ENCODE measurements at regions not wholly inside any gene's neighbourhood (a gene's known extent, or its start where the extent isn't known, plus 50 kb on each side); places are given as distances from the start of the nearest gene placed in this dataset.
"Not testable (repeated sequence)": the region's sequence is repeated elsewhere in the genome, so short reads cannot be mapped to it uniquely, and the experiment has no call there.

DNA sequence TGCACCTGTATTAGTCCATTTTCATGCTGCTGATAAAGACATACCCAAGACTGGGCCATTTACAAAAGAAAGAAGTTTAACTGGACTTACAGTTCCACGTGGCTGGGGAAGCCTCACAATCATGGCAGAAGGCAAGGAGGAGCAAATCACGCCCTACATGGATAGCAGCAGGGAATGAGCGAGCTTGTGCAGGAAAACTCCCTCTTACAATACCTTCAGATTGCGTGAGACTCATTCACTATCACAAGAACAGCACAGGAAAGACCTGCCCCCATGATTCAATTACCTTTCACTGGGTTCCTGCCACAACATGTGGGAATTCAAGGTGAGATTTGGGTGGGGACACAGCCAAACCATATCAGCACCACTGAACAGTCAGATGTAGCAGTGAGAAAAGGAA lies 137.4 kb downstream of the DACT1 start:
- H3K27ac ChIP-seq (ENCODE audit: low read length); H3K9ac ChIP-seq (ENCODE audit: low read depth, low read length); H3K4me3 ChIP-seq (ENCODE audit: low read length); H3K9me3 ChIP-seq (ENCODE audit: insufficient read depth, low read depth, low read length); H3K36me3 ChIP-seq (ENCODE audit: insufficient read depth, low read depth, low read length): not testable (repeated sequence)
- Histone ChIP-seq H3K4me1 (ENCODE audit: insufficient read depth, low read length) (peaks cover 16% of the 10 kb centered on the region; the same call in 1 of the 2 replicates), H3K27me3 (ENCODE audit: insufficient read depth, low read length) (peaks cover 15% of the 10 kb centered on the region; the same call in 1 of the 2 replicates)

DNA sequence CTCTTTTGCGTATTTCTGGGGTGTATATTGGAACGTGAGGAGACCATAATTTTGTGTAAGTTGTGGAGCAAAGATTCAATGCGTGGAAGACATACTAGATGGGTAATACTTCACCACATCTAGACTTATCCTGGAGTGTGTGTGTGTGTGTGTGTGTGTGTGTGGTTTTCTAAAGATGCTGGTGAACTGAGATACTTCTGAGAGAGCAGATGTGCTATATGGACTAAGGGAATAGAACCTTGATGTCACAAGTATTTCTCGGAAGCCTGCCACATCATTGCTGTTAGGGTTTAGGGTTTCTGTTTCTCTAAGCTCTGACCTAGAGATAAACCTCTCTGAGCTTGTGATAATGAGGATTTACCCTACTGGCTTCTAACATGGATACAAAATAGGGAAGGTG lies 138.8 kb downstream of the DACT1 start:
- Histone ChIP-seq H3K4me3 (ENCODE audit: low read length) (no peak overlapping the region), H3K27me3 (ENCODE audit: insufficient read depth, low read length) (peaks cover 1% of the 10 kb centered on the region; the same call in 1 of the 2 replicates), H3K27ac (ENCODE audit: low read length) (no peak overlapping the region), H3K9ac (ENCODE audit: low read depth, low read length) (no peak overlapping the region), H3K4me1 (ENCODE audit: insufficient read depth, low read length) (peaks cover 16% of the 10 kb centered on the region; the same call in 1 of the 2 replicates), H3K9me3 (ENCODE audit: insufficient read depth, low read depth, low read length) (no peaks in the 10 kb centered on the region), H3K36me3 (ENCODE audit: insufficient read depth, low read depth, low read length) (no peaks in the 10 kb centered on the region)

DNA sequence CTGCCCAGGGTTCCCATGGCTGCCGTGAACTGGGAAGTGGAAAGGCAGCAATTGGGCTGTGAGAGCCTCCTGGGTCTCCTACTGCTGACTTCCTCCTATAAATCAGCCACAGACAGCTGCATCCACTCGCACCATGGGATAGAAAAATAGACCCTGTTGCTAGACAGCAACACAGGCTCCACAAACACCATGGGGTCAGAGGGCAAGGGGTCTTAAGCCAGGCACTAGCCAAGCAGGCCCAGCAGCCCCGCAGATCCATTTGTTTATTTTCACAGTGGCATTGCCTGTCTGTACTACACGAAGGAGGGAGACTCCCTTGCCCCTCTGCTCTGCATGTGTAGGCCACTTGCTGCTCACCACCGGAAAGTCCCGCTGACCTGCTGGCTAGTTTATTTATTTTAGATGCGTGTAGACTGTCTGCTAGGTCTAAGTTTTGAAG lies 139.8 kb downstream of the DACT1 start:
- Histone ChIP-seq H3K4me3 (ENCODE audit: low read length) (no peak overlapping the region), H3K27ac (ENCODE audit: low read length) (no peak overlapping the region)

DNA sequence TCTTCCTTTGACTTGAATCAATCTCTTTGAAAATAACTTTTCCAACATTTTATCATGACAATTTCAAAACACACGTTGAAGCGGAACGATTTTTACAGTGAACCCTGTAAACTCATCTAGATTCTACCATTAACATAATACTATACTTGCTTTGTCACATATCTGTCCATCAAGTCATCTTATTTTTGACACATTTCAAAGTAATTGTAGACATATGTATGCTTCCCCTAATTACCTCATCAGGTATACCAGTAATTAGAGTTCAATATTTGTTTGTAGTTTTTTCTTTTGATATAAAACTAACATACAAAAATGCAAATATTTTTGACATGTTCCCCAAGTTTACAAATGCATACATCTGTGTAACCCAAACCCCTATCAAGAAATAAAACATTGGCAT lies 140.4 kb downstream of the DACT1 start:
- Histone ChIP-seq H3K4me3 (ENCODE audit: low read length) (no peak overlapping the region), H3K9ac (ENCODE audit: low read depth, low read length) (no peak overlapping the region), H3K27ac (ENCODE audit: low read length) (no peak overlapping the region), H3K27me3 (ENCODE audit: insufficient read depth, low read length) (no peaks in the 10 kb centered on the region), H3K4me1 (ENCODE audit: insufficient read depth, low read length) (peaks cover 9% of the 10 kb centered on the region; the same call in 1 of the 2 replicates), H3K36me3 (ENCODE audit: insufficient read depth, low read depth, low read length) (no peaks in the 10 kb centered on the region), H3K9me3 (ENCODE audit: insufficient read depth, low read depth, low read length) (no peaks in the 10 kb centered on the region)

More for the DNA sequence above, 139.8 kb downstream of the DACT1 start:
- Histone ChIP-seq H3K36me3 (ENCODE audit: insufficient read depth, low read depth, low read length) (no peaks in the 10 kb centered on the region), H3K9ac (ENCODE audit: low read depth, low read length) (no peak overlapping the region), H3K4me1 (ENCODE audit: insufficient read depth, low read length) (peaks cover 13% of the 10 kb centered on the region; the same call in 1 of the 2 replicates), H3K27me3 (ENCODE audit: insufficient read depth, low read length) (no peaks in the 10 kb centered on the region), H3K9me3 (ENCODE audit: insufficient read depth, low read depth, low read length) (no peaks in the 10 kb centered on the region)

DNA sequence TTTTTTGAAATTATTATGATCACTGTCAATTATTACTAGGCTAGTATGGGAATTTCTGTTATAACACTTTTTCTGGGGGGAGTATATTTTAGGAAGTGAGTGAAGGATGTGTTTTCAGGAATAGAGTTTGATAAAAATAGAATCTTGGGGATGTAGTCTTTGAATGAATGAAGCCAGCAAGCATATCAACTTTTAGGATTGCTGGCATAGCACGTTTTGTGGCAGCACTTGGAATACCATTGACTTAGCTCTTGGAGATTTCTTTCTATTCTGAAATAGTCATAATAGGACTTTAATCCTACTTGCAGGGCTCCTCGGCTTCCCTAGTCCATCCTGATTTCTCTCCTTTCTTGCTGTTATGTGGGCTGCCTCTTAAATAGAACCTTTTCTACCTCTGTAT lies 141.6 kb downstream of the DACT1 start:
- no peak overlapping the region for H3K27ac ChIP-seq (ENCODE audit: low read length)
- no peak overlapping the region for H3K9ac ChIP-seq (ENCODE audit: low read depth, low read length)
- no peak overlapping the region for H3K4me3 ChIP-seq (ENCODE audit: low read length)
- no peaks in the 10 kb centered on the region for H3K36me3 ChIP-seq (ENCODE audit: insufficient read depth, low read depth, low read length)
- no peaks in the 10 kb centered on the region for H3K9me3 ChIP-seq (ENCODE audit: insufficient read depth, low read depth, low read length)
- H3K4me1 ChIP-seq (ENCODE audit: insufficient read depth, low read length): 0 out of 2 replicates have a peak, but pooled peaks cover 2% of the 10 kb centered on the region
- H3K27me3 ChIP-seq (ENCODE audit: insufficient read depth, low read length): no peaks in the 10 kb centered on the region

DNA sequence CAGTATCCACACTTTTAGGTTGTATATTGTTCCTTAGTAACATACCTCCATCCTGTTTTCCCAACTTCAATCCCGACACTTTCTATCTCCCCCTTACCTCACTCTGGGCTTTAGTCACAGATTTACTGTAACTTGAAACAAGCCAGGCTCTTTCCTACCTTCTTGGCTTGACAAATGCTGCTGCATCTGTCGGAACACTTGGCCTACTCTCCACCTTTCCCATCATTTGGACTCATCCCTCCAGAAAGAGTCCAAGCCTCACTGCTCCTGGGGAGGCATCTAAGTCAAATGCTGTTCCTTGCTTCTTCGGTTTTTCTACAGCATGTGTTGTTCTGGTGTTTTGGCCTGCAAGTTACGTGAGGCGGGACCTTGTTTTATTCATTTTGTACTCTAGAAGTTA lies 142.4 kb downstream of the DACT1 start:
- Histone ChIP-seq H3K36me3 (ENCODE audit: insufficient read depth, low read depth, low read length) (no peaks in the 10 kb centered on the region), H3K27me3 (ENCODE audit: insufficient read depth, low read length) (no peaks in the 10 kb centered on the region), H3K27ac (ENCODE audit: low read length) (no peak overlapping the region), H3K4me1 (ENCODE audit: insufficient read depth, low read length) (0 out of 2 replicates have a peak, but pooled peaks cover 2% of the 10 kb centered on the region), H3K9me3 (ENCODE audit: insufficient read depth, low read depth, low read length) (no peaks in the 10 kb centered on the region), H3K4me3 (ENCODE audit: low read length) (no peak overlapping the region), H3K9ac (ENCODE audit: low read depth, low read length) (no peak overlapping the region)

DNA sequence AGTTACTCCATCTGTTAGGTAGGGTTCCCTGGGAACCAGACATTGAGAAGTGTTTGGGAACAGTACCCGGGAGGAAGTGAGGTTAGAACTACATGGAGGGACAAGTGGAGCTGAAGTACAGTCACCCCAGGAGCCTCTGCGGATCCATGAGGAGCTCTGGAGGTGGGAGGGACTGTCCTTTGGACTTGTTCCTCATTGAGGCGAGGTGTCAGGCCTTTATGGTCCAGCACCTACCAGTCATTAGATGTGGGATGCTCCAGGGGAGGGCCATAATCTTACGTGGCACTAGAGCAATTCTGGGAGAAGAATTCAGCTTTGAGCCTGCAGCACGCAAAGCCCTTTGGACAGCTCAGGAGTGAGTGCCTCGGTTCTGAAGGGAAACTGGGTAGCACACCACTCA lies 142.8 kb downstream of the DACT1 start:
- no peaks in the 10 kb centered on the region for H3K36me3 ChIP-seq (ENCODE audit: insufficient read depth, low read depth, low read length)
- H3K4me3 ChIP-seq (ENCODE audit: low read length): no peak overlapping the region
- H3K9ac ChIP-seq (ENCODE audit: low read depth, low read length): no peak overlapping the region
- H3K4me1 ChIP-seq (ENCODE audit: insufficient read depth, low read length): 0 out of 2 replicates have a peak, but pooled peaks cover 2% of the 10 kb centered on the region
- no peaks in the 10 kb centered on the region for H3K9me3 ChIP-seq (ENCODE audit: insufficient read depth, low read depth, low read length)
- no peak overlapping the region for H3K27ac ChIP-seq (ENCODE audit: low read length)
- no peaks in the 10 kb centered on the region for H3K27me3 ChIP-seq (ENCODE audit: insufficient read depth, low read length)

DNA sequence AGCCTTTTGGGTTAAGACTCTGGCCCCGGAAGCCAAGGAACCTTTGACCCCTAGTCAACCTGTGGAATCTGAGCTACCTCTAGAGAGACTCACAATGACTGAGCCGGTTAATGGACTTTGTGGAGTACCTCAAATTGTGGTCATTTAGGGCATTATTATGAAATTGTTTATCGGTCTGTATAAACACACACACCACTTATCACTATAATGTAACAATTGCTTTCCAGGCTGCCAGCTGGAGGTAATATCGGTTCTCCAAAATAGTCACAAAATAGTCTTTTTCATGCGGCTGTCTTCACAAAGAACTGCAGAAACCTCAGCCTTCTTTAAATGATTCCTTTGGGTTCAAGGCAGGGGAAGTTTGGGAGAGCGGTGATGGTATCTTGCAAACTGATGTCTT lies 144.2 kb downstream of the DACT1 start:
- no peaks in the 10 kb centered on the region for H3K27me3 ChIP-seq (ENCODE audit: insufficient read depth, low read length)
- no peak overlapping the region for H3K9ac ChIP-seq (ENCODE audit: low read depth, low read length)
- H3K9me3 ChIP-seq (ENCODE audit: insufficient read depth, low read depth, low read length): no peaks in the 10 kb centered on the region
- no peak overlapping the region for H3K27ac ChIP-seq (ENCODE audit: low read length)
- no peaks in the 10 kb centered on the region for H3K36me3 ChIP-seq (ENCODE audit: insufficient read depth, low read depth, low read length)
- H3K4me1 ChIP-seq (ENCODE audit: insufficient read depth, low read length): 0 out of 2 replicates have a peak, but pooled peaks cover 2% of the 10 kb centered on the region
- H3K4me3 ChIP-seq (ENCODE audit: low read length): no peak overlapping the region

DNA sequence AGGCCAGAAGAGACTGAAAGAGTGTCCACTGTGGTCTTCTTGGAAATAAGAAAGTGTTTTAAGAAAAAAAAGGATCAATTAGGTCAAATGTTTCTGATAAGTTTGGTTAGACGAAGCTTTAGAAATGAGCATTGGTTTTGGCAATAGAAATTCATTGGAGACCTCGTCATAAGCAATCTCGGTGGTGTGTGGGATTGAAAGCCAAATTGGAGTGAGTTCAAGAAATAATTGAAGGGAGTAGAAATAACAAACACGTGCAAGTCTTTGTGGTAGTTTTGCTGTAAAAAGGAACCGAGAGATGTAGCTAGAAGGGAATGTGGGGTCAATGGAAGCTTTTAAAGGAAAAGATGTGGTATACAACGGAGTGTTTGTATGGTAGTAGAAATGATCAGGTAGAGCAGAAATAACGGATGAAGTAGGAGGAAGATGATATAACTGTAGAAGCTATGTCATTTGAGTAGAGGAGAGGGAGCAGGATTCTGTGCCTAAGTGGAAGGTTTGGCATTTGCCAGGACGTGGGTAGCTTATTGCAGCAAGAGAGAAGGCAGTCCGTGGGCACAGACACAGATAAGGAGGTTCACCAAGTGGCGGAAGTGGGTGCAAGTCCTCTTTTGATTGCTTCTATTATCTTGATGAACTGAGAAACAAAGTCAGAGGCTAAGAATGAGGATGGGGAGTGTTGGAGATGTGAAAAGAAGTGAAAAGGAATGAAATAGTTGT lies 146.2 kb downstream of the DACT1 start:
- Histone ChIP-seq H3K27ac (ENCODE audit: low read length) (no peak overlapping the region), H3K9ac (ENCODE audit: low read depth, low read length) (no peak overlapping the region), H3K36me3 (ENCODE audit: insufficient read depth, low read depth, low read length) (no peaks in the 10 kb centered on the region), H3K4me3 (ENCODE audit: low read length) (no peak overlapping the region), H3K4me1 (ENCODE audit: insufficient read depth, low read length) (peaks cover 8% of the 10 kb centered on the region; the same call in 1 of the 2 replicates), H3K27me3 (ENCODE audit: insufficient read depth, low read length) (peaks cover 9% of the 10 kb centered on the region; the same call in 1 of the 2 replicates), H3K9me3 (ENCODE audit: insufficient read depth, low read depth, low read length) (no peaks in the 10 kb centered on the region)

DNA sequence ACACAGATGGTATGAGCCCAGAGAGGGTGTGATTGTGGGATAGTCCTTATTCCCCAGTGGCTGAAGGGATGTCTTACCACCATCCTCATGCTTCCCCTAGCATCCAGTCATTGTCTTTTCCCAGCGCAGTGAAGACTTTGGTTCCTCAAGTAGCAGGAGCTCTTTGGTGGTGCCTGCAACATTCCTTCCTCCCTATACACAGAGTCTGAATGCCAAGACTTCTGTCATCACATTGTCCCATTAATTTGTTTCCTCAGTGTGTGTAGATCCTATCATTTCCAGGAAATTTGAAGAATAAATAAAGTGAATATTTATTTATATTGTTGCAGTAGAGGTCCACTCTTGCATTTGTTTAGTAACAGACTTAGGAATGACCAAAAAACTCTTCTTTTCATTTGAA lies 147.2 kb downstream of the DACT1 start:
- Histone ChIP-seq H3K9ac (ENCODE audit: low read depth, low read length) (no peak overlapping the region), H3K9me3 (ENCODE audit: insufficient read depth, low read depth, low read length) (no peaks in the 10 kb centered on the region), H3K4me1 (ENCODE audit: insufficient read depth, low read length) (peaks cover 17% of the 10 kb centered on the region), H3K27ac (ENCODE audit: low read length) (no peak overlapping the region), H3K36me3 (ENCODE audit: insufficient read depth, low read depth, low read length) (no peaks in the 10 kb centered on the region), H3K4me3 (ENCODE audit: low read length) (no peak overlapping the region), H3K27me3 (ENCODE audit: insufficient read depth, low read length) (peaks cover 9% of the 10 kb centered on the region; the same call in 1 of the 2 replicates)

DNA sequence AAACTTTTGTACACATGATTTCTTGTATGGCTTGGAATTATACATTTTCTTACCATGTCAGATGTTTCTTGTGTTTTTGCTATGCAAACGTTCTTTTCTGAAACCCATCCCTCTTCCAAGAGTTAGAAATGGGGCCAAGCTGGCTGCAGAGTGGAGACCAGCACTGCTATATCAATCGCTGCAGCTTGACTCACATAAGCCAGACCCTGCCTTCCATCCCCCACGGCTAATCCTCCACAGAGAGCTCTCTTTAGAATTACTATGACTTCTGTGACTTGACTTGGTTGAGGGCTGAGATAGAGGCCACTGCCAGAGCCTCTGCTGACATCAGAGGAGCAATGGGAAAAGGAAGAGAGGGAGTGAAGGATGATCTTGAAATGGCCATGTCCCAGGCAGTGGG lies 147.9 kb downstream of the DACT1 start:
- H3K36me3 ChIP-seq (ENCODE audit: insufficient read depth, low read depth, low read length): no peaks in the 10 kb centered on the region
- no peak overlapping the region for H3K9ac ChIP-seq (ENCODE audit: low read depth, low read length)
- H3K4me1 ChIP-seq (ENCODE audit: insufficient read depth, low read length): peaks cover 21% of the 10 kb centered on the region
- H3K4me3 ChIP-seq (ENCODE audit: low read length): no peak overlapping the region
- H3K27ac ChIP-seq (ENCODE audit: low read length): no peak overlapping the region
- H3K27me3 ChIP-seq (ENCODE audit: insufficient read depth, low read length): peaks cover 9% of the 10 kb centered on the region; the same call in 1 of the 2 replicates
- H3K9me3 ChIP-seq (ENCODE audit: insufficient read depth, low read depth, low read length): no peaks in the 10 kb centered on the region

DNA sequence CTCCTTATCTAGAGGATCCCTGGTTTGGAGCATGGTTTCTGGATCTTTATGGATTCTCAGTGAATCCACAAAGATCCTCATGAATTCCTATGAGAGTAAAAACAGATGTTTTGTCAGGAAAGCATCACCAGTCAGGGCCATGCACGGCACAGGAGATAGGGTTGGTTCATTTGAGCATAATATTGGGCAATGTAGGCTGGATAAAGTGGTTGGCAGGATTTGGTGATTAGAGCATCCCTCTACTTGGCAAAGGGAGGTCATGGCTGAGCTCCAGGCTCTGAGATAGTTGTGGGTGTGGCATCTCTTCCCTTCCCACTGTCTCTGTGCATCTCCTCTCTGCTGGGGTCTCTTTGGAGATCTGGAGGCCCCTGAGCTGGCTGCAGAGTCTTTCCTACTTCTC lies 149.8 kb downstream of the DACT1 start:
- H3K27me3 ChIP-seq (ENCODE audit: insufficient read depth, low read length): peaks cover 9% of the 10 kb centered on the region; the same call in 1 of the 2 replicates
- H3K27ac ChIP-seq (ENCODE audit: low read length): no peak overlapping the region
- H3K9me3 ChIP-seq (ENCODE audit: insufficient read depth, low read depth, low read length): no peaks in the 10 kb centered on the region

More for the DNA sequence above, 149.8 kb downstream of the DACT1 start:
- H3K4me3 ChIP-seq (ENCODE audit: low read length): no peak overlapping the region
- H3K36me3 ChIP-seq (ENCODE audit: insufficient read depth, low read depth, low read length): no peaks in the 10 kb centered on the region
- H3K9ac ChIP-seq (ENCODE audit: low read depth, low read length): no peak overlapping the region
- H3K4me1 ChIP-seq (ENCODE audit: insufficient read depth, low read length): peaks cover 21% of the 10 kb centered on the region
